Transverse colon (tissue), 4 donors: ENCODE measurements at regions not wholly inside any gene's neighbourhood (a gene's known extent, or its start where the extent isn't known, plus 50 kb on each side); places are given as distances from the start of the nearest gene placed in this dataset.

Source experiments
- EP300 ChIP-seq: sonication (generic); formaldehyde crosslinking; IDR thresholded peaks from one replicate; pipeline ENCODE4 v1.6.1; 2017; ENCODE audit warnings: antibody characterized with exemption, low read depth
- POLR2A ChIP-seq: fragments of 450-650 bp; IDR thresholded peaks from one replicate; pipeline ENCODE4 v1.6.1; 2016; ENCODE audit warnings: antibody characterized with exemption, mild to moderate bottlenecking, moderate library complexity
- POLR2AphosphoS5 ChIP-seq, 3 donors: sonication (generic); formaldehyde crosslinking; IDR thresholded peaks; one replicate each; pipeline ENCODE4 v1.6.1; 2016; ENCODE audit warnings: antibody characterized with exemption in 3 of 3
- TF ChIP-seq, protein P1 (sequence below), 5 experiments: fragments of 200-600 bp in 3 of 5; fragments of 450-650 bp in 2 of 5; sonication (generic) in 3 of 5; IDR thresholded peaks; 1 replicate in 2 of 5; 2 replicates in 3 of 5; pipeline ENCODE4 v1.5.1; 2016 to 2017; ENCODE audit warnings: antibody characterized with exemption in 5 of 5, inconsistent platforms in 3 of 5, mild to moderate bottlenecking in 2 of 5, moderate library complexity in 1 of 5

DNA sequence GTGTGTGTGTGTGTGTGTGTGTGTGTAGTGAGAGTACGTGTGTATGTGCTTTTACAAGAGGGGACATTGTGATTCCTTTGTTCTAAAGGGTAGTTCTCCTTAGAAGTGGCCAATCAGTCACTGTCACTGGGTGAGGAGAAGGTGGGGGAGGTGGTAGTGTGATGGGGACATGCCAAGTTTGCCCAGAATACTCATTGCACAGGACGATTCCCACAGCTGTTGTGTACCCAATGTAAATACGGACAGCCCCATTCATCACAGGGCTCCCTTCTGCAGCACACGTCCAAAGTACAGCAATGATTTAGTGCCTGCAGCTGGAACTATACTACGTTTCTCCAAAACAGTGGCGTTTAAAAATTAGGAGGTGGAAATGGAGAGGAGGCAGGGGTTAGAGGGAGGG lies 287.8 kb downstream of the TLR4 start:
- TF ChIP-seq, protein P1, sequence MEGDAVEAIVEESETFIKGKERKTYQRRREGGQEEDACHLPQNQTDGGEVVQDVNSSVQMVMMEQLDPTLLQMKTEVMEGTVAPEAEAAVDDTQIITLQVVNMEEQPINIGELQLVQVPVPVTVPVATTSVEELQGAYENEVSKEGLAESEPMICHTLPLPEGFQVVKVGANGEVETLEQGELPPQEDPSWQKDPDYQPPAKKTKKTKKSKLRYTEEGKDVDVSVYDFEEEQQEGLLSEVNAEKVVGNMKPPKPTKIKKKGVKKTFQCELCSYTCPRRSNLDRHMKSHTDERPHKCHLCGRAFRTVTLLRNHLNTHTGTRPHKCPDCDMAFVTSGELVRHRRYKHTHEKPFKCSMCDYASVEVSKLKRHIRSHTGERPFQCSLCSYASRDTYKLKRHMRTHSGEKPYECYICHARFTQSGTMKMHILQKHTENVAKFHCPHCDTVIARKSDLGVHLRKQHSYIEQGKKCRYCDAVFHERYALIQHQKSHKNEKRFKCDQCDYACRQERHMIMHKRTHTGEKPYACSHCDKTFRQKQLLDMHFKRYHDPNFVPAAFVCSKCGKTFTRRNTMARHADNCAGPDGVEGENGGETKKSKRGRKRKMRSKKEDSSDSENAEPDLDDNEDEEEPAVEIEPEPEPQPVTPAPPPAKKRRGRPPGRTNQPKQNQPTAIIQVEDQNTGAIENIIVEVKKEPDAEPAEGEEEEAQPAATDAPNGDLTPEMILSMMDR (IDR thresholded peaks at IDR 0.05) = no peak
- TF ChIP-seq EP300 (no peak), POLR2AphosphoS5 (IDR thresholded peaks at IDR 0.05) (no peak), POLR2A (no peak)
